Stimulated activated naive CD8-positive, alpha-beta T cell treated with anti-CD3 and anti-CD28 coated beads, Interleukin-15, Interleukin-2, amounts not matched to agents 100 ng/mL and 50 ng/mL, for 24 hours (primary cell): ENCODE measurements at regions not wholly inside any gene's neighbourhood (a gene's known extent, or its start where the extent isn't known, plus 50 kb on each side); places are given as distances from the start of the nearest gene placed in this dataset.

Experiments used
- H3K27ac Mint-ChIP-seq: one replicate; pipeline ENCODE4 v1.8.0; 2021; ENCODE audit warnings: mild to moderate bottlenecking, mixed read lengths
- H3K27me3 Mint-ChIP-seq: one replicate; pipeline ENCODE4 v1.8.0; 2021; ENCODE audit warnings: mixed read lengths
- H3K36me3 Mint-ChIP-seq: one replicate; pipeline ENCODE4 v1.8.0; 2021; ENCODE audit warnings: low read depth, mixed read lengths
- H3K4me1 Mint-ChIP-seq: one replicate; pipeline ENCODE4 v1.8.0; 2021; ENCODE audit warnings: low read depth, mixed read lengths
- H3K4me3 Mint-ChIP-seq: one replicate; pipeline ENCODE4 v1.8.0; 2021; ENCODE audit warnings: mild to moderate bottlenecking, mixed read lengths
- H3K9me3 Mint-ChIP-seq: one replicate; pipeline ENCODE4 v1.8.0; 2021; ENCODE audit warnings: mixed read lengths

DNA sequence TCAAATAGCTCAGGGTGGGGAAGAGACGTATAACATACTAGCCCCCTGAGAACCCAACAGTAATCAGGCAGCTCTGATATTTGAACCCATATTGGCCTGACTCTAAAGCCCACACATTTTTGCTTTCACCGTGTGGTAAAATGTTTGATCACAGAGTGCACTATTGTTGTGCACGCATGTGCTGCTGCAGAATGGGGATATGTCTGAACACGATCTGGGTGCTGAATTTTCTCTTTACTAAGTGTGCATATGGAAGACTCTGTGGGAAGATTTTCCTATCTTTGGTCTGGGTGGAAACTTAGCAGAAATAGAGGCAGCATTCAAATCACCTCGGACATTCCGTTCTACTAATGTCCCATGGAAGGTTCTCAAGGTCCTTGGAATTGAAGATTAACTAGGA lies 800.1 kb downstream of the TFAP2A start:
- H3K4me3 Mint-ChIP-seq = no peak overlapping the region
- no peaks in the 10 kb centered on the region for H3K36me3 Mint-ChIP-seq
- no peaks in the 10 kb centered on the region for H3K9me3 Mint-ChIP-seq
- H3K4me1 Mint-ChIP-seq = no peaks in the 10 kb centered on the region
- H3K27ac Mint-ChIP-seq = no peak overlapping the region
- H3K27me3 Mint-ChIP-seq = no peaks in the 10 kb centered on the region

DNA sequence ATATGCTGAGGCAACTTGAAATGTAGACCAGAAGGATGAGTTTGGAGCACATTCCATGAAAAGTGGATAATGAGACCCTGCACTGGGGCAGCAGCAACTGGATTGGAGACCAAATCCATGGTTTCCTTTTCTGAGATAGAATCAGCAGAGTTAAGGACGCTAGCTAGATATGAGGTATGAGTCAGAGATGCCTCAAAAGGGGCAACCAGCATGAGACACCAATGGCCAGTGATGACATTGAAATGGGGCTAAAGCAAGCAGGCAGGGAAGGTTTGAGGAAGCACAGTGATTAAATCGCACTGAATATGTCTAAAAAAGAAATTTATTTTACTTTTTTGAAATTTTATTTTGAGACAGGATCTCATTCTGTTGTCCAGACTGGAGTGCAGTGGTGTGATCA lies 802.4 kb downstream of the TFAP2A start:
- Mint-ChIP-seq H3K4me1 (no peaks in the 10 kb centered on the region), H3K9me3 (no peaks in the 10 kb centered on the region), H3K27ac (no peak overlapping the region), H3K27me3 (no peaks in the 10 kb centered on the region), H3K4me3 (no peak overlapping the region), H3K36me3 (no peaks in the 10 kb centered on the region)

DNA sequence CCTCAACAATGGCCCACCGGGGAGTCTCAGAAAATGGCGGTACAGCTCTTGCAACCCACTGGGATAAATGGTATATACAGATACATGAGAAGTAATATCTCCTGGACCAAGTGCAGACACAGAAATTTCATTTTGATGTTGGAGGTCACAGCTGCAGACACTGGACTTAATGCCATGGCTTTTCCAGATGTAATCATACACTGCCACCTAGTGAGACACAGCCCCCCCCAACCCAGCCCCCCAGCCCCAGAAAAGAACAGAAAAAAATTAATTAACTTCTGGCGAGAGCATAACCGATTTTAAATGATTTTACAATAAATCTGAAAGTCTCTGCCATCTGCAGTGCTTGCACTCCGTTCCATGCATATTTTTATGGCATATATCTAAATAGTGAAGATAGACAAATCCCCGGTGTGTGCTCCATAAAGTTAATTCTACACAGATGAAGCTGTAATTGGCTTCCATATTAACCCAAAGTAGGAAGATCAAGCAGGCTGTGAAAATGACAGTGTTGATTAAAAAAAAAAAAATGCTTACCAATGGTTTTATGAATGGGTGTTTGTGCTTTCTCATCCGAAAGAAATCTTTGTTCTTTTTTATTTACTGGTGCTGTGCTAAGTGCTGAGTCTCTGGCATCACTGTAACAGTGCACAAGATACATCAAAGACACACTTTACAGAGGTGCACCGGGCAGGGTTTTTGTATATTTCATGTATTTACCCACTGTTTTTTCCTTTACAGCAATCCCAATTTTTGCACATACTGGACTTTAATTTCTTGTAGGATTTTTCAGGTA lies 804.1 kb downstream of the TFAP2A start:
- H3K36me3 Mint-ChIP-seq = no peaks in the 10 kb centered on the region
- no peaks in the 10 kb centered on the region for H3K27me3 Mint-ChIP-seq
- no peaks in the 10 kb centered on the region for H3K9me3 Mint-ChIP-seq
- H3K27ac Mint-ChIP-seq = no peak overlapping the region
- no peak overlapping the region for H3K4me3 Mint-ChIP-seq
- H3K4me1 Mint-ChIP-seq = no peaks in the 10 kb centered on the region

DNA sequence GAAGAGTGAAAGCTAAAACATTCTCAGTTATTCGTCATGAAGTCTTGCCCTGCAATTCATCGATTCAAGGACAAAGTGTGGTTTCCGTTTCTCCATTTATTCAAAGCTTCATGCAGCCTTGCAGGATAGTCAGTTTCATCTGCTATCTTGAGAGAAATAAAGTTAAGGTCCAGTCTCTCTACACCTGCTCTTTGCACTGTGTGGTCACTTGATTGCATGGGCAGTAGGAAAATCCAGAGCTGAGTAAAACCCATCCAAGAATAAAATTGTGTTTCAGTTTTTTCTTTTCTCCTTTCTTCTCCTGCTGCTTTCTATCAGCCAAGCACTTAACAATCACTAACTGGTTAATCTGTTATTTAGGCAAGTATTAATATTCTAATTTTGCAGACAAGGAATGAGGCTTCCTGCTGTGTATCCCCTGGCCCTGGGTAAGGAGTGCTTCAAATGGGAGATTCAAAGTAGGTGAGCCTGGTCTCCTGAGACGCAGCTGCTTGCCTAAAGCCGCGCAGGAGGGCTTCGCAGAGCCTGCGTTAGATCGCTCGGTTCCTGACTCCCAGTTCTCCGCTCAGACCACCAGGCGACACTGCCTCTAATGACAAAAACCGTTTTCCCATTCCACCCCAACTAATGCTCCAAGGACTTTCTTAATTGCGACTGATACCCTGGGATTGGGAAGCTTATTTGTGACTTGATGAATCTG lies 808.3 kb downstream of the TFAP2A start:
- Mint-ChIP-seq H3K4me1 (no peaks in the 10 kb centered on the region), H3K4me3 (no peak overlapping the region), H3K27ac (no peak overlapping the region), H3K27me3 (no peaks in the 10 kb centered on the region), H3K9me3 (no peaks in the 10 kb centered on the region), H3K36me3 (no peaks in the 10 kb centered on the region)

GRCh38 chr6:9594746-9595145 lies 820.1 kb downstream of the TFAP2A start:
- no peaks in the 10 kb centered on the region for H3K36me3 Mint-ChIP-seq
- H3K27me3 Mint-ChIP-seq = no peaks in the 10 kb centered on the region
- no peaks in the 10 kb centered on the region for H3K4me1 Mint-ChIP-seq
- no peak overlapping the region for H3K4me3 Mint-ChIP-seq
- peaks cover 13% of the 10 kb centered on the region for H3K9me3 Mint-ChIP-seq
- no peak overlapping the region for H3K27ac Mint-ChIP-seq

GRCh38 chr6:9593554-9593953 lies 821.3 kb downstream of the TFAP2A start:
- no peaks in the 10 kb centered on the region for H3K36me3 Mint-ChIP-seq
- H3K27ac Mint-ChIP-seq = no peak overlapping the region
- H3K9me3 Mint-ChIP-seq = peaks cover 13% of the 10 kb centered on the region
- no peak overlapping the region for H3K4me3 Mint-ChIP-seq
- no peaks in the 10 kb centered on the region for H3K4me1 Mint-ChIP-seq
- no peaks in the 10 kb centered on the region for H3K27me3 Mint-ChIP-seq

DNA sequence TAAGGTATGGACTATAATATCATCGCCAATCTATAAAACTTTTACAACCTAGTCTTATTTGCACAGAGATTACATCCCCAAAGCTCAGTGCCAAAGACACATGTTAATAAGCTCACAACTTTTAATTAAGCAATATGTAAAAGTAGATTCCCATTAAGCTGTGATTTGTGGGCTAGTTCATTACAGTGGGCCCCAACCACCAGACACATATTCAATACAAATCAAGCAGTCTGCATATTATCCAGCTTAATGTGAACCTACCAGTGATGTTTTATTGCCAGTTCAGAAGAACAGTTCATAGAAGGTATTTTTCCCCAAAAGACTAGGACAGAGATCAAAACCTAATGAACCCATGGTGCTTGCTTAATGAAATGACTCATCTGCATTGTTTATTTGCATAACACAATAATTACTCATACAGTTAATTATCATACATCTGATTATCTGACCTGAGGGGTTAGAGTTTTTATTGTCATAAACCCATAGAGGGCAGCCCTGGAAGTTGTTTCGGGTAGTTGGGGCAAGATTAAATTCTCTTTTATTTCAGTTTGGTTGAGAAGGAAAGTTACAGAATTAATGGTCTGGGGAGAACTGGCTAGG lies 831.0 kb downstream of the TFAP2A start:
- Mint-ChIP-seq H3K27ac (no peak overlapping the region), H3K27me3 (no peaks in the 10 kb centered on the region), H3K9me3 (no peaks in the 10 kb centered on the region), H3K36me3 (no peaks in the 10 kb centered on the region), H3K4me3 (no peak overlapping the region), H3K4me1 (no peaks in the 10 kb centered on the region)

GRCh38 chr6:9581155-9581554 lies 833.7 kb downstream of the TFAP2A start:
- H3K27ac Mint-ChIP-seq = no peak overlapping the region
- no peak overlapping the region for H3K4me3 Mint-ChIP-seq
- no peaks in the 10 kb centered on the region for H3K9me3 Mint-ChIP-seq
- H3K4me1 Mint-ChIP-seq = no peaks in the 10 kb centered on the region
- H3K27me3 Mint-ChIP-seq = no peaks in the 10 kb centered on the region
- H3K36me3 Mint-ChIP-seq = no peaks in the 10 kb centered on the region

DNA sequence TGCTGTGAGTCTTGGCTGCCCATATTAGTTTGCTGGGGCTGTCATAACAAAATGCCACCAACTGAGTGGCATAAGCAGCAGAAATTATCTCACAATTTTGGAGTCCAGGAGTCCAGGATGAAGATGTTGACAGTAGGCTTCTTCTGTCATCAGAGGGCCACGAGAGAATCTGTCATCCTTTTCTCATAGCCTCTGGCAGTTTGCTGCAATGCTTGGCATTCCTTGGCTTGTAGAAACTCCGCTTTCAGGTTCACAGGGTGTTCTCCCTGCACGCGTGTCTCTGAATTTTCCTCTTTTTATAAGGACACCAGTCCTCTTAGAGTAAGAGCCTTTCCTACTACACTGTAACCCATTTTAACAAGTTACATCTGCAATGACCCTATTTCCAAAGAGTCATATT lies 838.4 kb downstream of the TFAP2A start:
- no peak overlapping the region for H3K27ac Mint-ChIP-seq
- H3K9me3 Mint-ChIP-seq = no peaks in the 10 kb centered on the region
- H3K4me1 Mint-ChIP-seq = no peaks in the 10 kb centered on the region
- no peak overlapping the region for H3K4me3 Mint-ChIP-seq
- H3K27me3 Mint-ChIP-seq = no peaks in the 10 kb centered on the region
- H3K36me3 Mint-ChIP-seq = no peaks in the 10 kb centered on the region

DNA sequence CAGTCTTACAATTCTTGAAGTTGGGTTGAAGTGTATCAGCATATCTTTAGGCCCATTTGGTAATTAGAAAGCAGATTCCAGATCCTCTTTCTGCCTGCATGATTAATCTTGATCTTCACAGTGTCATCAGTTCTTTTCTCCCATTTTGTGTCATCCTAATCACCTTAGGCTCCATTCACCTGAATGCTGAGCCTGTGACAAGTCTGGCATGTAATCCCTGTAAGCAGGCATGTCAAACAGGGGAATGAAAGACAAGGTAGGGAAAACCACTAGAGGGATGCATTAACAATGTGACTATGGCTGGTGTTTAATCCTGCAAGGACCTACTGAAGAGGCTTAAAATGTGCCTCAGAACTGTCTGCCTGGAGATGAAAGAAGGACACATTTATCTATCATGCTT lies 848.8 kb downstream of the TFAP2A start:
- Mint-ChIP-seq H3K9me3 (peaks cover 11% of the 10 kb centered on the region), H3K36me3 (no peaks in the 10 kb centered on the region), H3K27ac (no peak overlapping the region), H3K27me3 (no peaks in the 10 kb centered on the region), H3K4me1 (no peaks in the 10 kb centered on the region), H3K4me3 (no peak overlapping the region)

DNA sequence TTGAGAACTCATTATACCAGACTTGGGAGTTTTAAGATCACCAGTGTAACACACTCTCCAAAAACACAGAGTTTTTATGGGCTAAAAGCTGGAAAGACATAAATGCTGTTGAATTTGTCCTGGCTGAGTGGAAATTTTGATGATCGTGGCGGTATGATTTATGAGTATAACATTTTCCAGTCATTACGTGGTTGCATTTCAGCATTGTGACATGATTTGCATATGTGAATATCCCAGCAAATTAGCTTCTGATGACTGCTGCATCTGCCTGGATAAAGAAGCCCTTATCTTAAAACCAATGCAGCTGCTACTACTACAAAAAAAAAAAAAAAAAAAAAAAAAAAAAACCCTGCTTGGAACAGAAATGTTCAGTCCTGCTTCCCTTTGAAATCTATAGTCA lies 850.9 kb downstream of the TFAP2A start:
- Mint-ChIP-seq H3K27ac (no peak overlapping the region), H3K27me3 (no peaks in the 10 kb centered on the region), H3K4me1 (no peaks in the 10 kb centered on the region), H3K4me3 (no peak overlapping the region), H3K36me3 (no peaks in the 10 kb centered on the region), H3K9me3 (peaks cover 7% of the 10 kb centered on the region)

- Mint-ChIP-seq H3K36me3 (no peaks in the 10 kb centered on the region), H3K27ac (no peak overlapping the region), H3K27me3 (no peaks in the 10 kb centered on the region), H3K4me3 (no peak overlapping the region), H3K9me3 (peaks cover 7% of the 10 kb centered on the region), H3K4me1 (no peaks in the 10 kb centered on the region)
These were observed 851.3 kb downstream of the TFAP2A start for GRCh38 chr6:9563568-9563967.

- Mint-ChIP-seq H3K9me3 (no peaks in the 10 kb centered on the region), H3K4me1 (no peaks in the 10 kb centered on the region), H3K4me3 (no peak overlapping the region), H3K27me3 (no peaks in the 10 kb centered on the region), H3K27ac (no peak overlapping the region), H3K36me3 (no peaks in the 10 kb centered on the region)
These were observed 860.1 kb downstream of the TFAP2A start for GRCh38 chr6:9554806-9555205.

- H3K9me3 Mint-ChIP-seq = no peaks in the 10 kb centered on the region
- H3K27ac Mint-ChIP-seq = no peak overlapping the region
- H3K36me3 Mint-ChIP-seq = no peaks in the 10 kb centered on the region
- H3K27me3 Mint-ChIP-seq = no peaks in the 10 kb centered on the region
- no peaks in the 10 kb centered on the region for H3K4me1 Mint-ChIP-seq
- no peak overlapping the region for H3K4me3 Mint-ChIP-seq
These were observed 860.6 kb downstream of the TFAP2A start for GRCh38 chr6:9554323-9554722.

DNA sequence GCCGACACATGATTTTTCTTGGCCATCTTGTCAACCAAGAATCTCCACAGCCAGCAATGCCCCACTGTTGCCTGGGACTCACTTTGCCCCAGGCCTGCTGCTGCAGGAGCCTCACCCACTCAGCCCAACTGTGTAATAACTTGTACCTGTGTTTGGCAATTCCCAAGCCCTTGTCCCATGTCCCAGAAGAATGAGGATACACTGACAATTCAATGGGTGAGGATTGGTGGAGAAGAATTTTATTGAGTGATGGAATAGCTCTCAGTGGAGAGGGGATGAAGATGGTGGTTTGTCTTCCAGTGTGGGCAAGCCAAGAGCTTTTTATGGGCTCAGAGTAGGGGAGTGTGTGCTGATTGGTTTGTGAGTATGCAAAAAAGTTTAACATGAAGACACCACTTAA lies 861.9 kb downstream of the TFAP2A start:
- no peak overlapping the region for H3K4me3 Mint-ChIP-seq
- no peaks in the 10 kb centered on the region for H3K9me3 Mint-ChIP-seq
- H3K27me3 Mint-ChIP-seq = no peaks in the 10 kb centered on the region
- no peaks in the 10 kb centered on the region for H3K36me3 Mint-ChIP-seq
- no peaks in the 10 kb centered on the region for H3K4me1 Mint-ChIP-seq
- H3K27ac Mint-ChIP-seq = no peak overlapping the region
